GM18951 (cell line): ENCODE measurements at regions not wholly inside any gene's neighbourhood (a gene's known extent, or its start where the extent isn't known, plus 50 kb on each side); places are given as distances from the start of the nearest gene placed in this dataset.

ENCODE experiments used
- POLR2A ChIP-seq: IDR thresholded peaks from 4 replicates; pipeline ENCODE4 v1.6.1; 2011; ENCODE audit warnings: mild to moderate bottlenecking; ENCODE audit not compliant: insufficient read length, insufficient read depth; ENCODE audit errors: extremely low read depth
- in situ Hi-C: fragments of 300-500 bp; cut with MboI; formaldehyde crosslinking; loops from one replicate; pipeline ENCODE4 v1.12.0; 2022; ENCODE audit warnings: low sequenced_read_pairs, mixed read lengths, inconsistent platforms; ENCODE audit not compliant: unreplicated experiment

GRCh38 chr19:33905473-33905936 is 108.8 kb downstream of the KCTD15 start:
- in situ Hi-C loops, result no loop called here
- TF ChIP-seq POLR2A, result no peak

DNA sequence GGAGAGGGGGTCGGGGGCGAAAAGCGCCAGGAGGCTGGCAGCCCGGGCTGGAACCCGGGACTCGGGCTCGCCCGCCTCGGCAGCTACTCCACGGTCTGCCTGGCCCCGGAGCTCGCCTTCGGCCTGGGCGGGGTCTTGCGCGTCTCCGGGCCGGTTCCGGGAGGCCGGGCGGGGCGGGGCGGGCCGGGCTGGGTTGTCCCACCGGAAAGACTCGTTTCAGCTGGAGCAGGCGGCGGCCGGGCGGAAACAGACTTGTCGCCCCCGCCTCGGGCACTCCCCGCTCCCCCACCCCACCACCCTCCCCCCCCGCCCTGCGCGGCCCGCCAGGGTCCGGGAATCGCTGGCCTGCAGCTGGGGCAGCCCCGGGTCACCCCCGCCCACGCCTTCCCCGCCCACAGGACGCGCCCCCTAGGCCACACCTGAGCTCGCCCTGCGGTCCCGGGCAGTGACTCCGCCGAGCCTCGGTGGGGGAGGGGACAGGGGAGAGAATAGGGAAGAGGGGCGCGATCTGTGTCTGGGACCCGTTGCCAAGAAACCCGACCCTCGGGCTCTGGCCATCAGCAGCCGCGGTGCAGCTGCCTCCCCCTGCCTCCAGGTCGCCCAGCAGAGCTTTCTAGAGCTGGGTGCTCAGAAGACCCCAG is 109.4 kb downstream of the KCTD15 start:
- in situ Hi-C loops, result no loop called here
- no peak for TF ChIP-seq POLR2A

DNA sequence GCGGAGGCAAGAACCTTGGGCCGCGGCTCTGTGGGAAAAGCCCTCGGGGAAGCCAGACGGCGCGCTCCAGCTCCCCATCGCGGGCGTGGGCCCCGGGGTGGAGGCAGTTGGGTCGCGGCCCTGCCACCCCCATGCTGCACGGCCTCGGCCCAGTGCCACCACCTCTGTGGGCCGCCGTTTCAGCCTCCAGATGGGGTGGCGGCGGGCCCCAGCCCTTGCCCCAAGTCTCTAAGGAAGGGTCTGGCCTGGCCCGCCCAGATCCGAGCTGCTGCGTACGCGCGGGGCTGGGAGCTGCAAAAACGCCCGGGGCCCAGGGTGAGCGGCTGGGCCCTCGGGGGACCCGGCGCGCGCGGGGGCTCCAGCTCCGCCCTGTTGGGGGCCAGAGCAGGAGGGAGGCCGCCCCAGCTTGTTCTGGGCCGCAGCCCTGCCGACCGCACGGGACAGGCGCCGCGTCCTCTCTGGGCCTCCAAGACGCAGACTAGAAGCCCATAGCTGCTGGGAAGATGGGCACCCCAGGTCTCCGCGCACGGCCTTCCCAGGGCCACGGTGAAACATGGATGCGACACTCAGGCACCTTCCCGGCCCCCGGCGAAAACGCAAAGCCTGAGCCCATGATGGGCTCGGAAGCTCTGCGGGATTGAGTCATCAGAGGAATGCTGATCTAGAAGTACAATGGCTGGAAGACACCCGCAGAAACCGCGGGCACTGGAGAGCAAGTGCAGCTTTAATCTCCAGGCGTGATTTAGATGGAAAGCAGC is 110.1 kb downstream of the KCTD15 start:
- in situ Hi-C loops, result no loop called here
- TF ChIP-seq POLR2A, result no peak

GRCh38 chr19:33910922-33911321 is 114.3 kb downstream of the KCTD15 start:
- in situ Hi-C loops, result no loop called here
- TF ChIP-seq POLR2A, result no peak

GRCh38 chr19:33914599-33914998 is 117.9 kb downstream of the KCTD15 start:
- in situ Hi-C loops, result no loop called here
- no peak for TF ChIP-seq POLR2A

- in situ Hi-C loops, result no loop called here
Measured at GRCh38 chr19:33916792-33917191, 120.1 kb downstream of the KCTD15 start.

DNA sequence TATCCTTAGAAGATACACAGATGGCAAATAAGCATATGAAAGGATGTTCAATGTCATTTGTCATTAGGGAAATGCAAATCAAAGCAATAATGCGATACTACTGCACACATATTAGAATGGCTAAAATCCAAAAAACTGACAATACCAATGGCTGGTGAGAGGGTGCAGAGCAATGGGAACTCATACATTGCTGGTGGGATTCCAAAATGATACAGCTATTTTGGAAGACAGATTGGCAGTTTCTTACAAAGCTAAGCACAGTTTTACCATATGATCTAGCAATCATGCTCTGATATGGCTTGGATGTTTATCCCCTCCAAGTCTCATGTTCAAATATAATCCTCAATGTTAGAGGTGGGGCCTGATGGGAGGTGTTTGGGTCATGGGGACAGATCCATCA is 122.6 kb downstream of the KCTD15 start:
- in situ Hi-C loops, result no loop called here

More at GRCh38 chr19:33916792-33917191, 120.1 kb downstream of the KCTD15 start:
- no peak for TF ChIP-seq POLR2A

GRCh38 chr19:33921165-33921564 is 124.5 kb downstream of the KCTD15 start:
- in situ Hi-C loops, result no loop called here
- no peak for TF ChIP-seq POLR2A

More for the DNA sequence above, 122.6 kb downstream of the KCTD15 start:
- no peak for TF ChIP-seq POLR2A

GRCh38 chr19:33926306-33926705 is 129.6 kb downstream of the KCTD15 start:
- in situ Hi-C loops, result no loop called here
- no peak for TF ChIP-seq POLR2A

DNA sequence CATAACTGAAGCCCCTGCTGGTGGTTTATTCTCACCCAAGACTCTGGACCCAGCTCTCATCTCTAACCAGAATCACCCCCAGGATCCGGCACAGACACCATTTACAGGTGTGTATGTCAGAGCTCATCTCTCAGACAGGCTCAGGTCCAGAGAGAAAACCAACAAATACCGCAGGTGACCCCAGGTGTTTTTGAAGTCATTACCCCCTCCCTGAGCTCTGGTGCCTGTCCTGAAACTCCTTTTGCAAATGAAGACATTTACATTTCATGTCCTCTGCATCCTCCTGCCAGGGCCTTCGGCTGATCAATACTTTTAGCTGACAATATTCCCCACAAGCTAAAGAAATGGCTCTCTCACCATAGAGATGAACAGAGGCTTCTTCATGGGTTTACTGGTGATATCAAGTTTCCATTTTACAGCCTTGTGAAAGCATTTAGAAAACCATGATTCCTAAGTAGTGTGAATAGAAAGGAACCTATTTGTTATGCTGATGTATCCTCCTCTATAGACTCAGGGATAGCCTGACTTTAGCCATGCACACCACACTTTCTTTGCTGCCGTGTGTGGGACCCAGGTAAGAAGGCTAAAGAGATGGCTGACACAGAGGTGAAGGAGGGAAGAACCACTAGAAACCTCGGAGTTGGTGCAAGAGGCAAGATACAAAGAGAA is 131.3 kb downstream of the KCTD15 start:
- no peak for TF ChIP-seq POLR2A
- in situ Hi-C loops, result no loop called here

GRCh38 chr19:33928458-33928950 is 131.8 kb downstream of the KCTD15 start:
- in situ Hi-C loops, result no loop called here
- no peak for TF ChIP-seq POLR2A

DNA sequence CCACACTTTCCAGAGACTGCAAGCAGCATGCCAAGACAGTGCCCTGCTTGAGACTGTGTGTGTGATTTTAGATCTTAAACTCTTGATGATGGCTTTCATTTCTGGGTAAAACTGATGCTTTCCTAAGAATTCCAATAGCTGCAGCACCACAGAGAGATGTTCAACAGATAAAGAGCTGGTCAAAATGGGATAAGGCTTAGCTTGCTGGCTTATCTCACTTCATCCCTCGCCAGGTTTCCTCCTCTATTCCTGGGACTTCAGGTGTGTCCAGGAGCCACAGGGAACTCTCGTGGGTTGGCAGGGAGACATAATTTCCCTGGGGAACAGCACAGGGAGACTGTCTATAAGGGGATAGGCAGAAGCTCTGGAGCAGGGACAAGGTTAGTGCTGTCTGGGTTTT is 137.3 kb downstream of the KCTD15 start:
- in situ Hi-C loops, result no loop called here
- TF ChIP-seq POLR2A, result no peak

- in situ Hi-C loops, result no loop called here
- no peak for TF ChIP-seq POLR2A
Measured at GRCh38 chr19:33938821-33939220, 142.2 kb downstream of the KCTD15 start.

DNA sequence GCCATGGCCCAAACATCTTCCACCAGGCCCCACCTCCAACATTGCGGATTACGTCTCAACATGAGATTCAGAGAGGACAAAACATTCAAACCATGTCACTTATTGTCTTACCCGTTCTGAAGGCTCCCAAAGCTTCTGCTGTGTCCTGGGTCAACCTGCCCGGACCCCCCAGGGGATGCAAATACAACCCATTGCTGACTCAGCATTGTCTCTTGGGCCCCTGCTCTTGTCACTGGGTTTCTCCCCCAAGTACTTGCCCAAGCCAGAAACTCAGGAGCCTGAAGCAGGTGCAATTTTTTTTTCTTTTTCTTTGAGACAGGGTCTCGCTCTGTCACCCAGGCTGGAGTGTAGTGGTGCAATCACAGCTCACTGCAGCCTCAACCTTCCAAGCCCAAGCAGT is 144.5 kb downstream of the KCTD15 start:
- in situ Hi-C loops, result no loop called here
- TF ChIP-seq POLR2A, result no peak
